Iris pigment epithelial cell (primary cell): ENCODE measurements at regions not wholly inside any gene's neighbourhood (a gene's known extent, or its start where the extent isn't known, plus 50 kb on each side); places are given as distances from the start of the nearest gene placed in this dataset.
A peak's percentile ranks its signal among the peaks of the same experiment; 100 is the strongest.
"Not testable (repeated sequence)": the region's sequence is repeated elsewhere in the genome, so short reads cannot be mapped to it uniquely, and the experiment has no call there.

ENCODE experiments used
- DNase-seq: peaks from one replicate; pipeline ENCODE4 v3.0.0-alpha.2; 2011; ENCODE audit warnings: low read depth

DNA sequence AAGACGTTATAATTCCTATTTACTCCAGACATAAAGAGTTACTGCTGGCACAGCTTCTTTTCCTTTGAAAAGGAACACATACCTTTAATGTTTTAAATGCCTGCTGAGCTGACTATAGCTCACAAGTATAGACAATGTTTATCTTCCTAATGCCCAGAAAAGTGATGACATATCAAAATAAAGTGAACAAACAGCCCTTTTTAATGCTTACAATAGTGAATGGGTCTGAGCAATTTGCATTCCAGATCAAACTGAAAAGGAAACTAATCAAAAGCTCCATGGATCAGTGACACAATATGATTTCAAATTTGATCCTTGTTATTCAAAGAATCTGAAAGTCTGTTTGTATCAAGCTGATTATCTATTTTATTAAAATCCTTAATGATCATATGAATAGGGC, 233.6 kb upstream of the SEMA3E start:
- DNase-seq, result peak; percentile 20

DNA sequence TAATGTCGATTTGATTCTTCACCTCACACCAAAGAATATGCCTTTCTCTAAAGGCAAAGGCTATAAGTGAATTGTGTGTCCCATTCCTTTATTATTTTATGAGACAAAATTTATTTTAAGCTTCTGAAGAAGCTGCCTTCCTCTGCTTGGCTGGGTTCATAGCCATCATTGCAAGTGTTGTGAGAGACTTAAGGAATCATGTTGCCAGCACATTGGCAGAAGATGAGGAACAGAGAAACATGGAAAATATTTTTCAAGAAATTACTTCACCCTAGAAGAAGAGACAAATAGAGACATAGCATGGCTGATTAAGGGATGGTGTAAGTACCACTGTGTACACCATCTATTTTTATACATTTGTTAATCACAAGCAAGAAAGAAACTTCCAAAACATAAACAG, 230.1 kb upstream of the SEMA3E start:
- DNase-seq, result no peak

DNA sequence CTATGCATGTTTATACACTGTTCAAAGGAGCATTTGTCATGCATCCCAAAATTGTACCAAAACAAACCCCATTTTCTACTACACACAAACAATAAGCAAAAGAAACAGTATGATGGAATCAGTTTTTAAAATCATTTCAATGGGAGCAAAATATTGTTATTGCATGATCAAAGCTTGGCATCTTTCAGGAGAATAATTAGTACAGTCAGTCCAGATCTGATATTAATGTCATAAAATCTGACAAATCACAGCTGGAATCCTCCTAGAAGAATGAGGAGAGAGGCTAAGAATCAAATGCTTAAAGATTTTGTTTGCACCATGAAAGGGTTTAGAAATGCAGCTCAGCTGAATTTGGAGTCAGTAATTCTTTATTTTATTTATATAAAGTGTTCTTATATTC, 229.7 kb upstream of the SEMA3E start:
- DNase-seq, result no peak

DNA sequence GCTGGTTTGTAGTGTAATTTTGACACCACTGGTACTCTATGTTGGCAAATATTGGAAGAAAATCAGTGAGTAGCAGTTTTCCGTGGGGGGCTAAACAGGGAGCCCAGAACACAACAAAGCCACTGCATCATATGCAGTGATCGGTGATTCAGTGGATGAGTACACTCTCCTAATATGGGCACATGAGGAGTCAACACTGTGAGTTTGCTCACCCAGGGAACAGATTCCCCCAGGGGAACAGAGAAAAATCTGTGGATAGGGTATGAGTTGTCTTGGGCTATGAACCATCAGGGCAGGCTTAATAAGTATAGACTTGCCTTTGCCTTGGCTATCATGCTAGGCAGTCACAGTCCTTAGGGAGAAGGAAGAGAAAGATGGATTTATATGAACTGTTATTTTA, 227.7 kb upstream of the SEMA3E start:
- DNase-seq, result peak; percentile 12

DNA sequence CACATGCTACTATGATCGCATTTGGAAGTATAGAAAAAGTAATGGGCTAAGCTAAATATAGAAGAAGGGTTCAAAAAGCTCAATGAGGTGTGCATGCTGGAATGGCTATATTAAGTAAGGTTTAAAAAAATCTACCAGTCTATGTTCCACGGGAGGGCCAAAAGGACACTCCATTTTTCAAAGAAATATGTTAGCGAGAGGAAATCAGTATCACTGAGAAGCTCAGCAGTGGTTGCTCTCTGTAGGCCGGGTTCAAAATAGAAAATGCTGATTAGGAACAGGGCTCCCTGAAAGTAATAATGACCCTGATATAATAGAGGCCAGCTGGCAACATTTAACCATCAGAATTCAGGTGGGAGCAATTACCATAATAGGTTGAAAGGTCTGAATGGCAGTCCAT, 224.5 kb upstream of the SEMA3E start:
- no peak for DNase-seq

DNA sequence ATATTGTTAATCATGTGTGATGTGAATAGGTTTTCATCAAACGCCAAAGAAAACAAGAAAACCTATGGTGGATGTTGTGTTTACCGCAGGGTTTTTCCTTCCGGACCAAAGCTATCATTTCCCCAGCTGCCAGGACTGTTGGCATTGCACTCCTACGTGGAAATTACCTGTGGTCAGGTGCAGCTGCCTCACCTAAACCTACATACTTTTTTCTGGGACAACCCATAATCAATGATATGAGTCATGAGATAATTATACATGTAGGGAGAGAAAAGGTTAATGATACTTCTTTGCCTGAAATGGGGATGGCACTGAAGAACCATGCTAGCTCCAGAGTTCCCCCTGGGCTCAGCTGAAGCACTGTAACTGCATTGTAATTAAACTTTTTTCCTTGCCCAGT, 223.6 kb upstream of the SEMA3E start:
- DNase-seq, result no peak

DNA sequence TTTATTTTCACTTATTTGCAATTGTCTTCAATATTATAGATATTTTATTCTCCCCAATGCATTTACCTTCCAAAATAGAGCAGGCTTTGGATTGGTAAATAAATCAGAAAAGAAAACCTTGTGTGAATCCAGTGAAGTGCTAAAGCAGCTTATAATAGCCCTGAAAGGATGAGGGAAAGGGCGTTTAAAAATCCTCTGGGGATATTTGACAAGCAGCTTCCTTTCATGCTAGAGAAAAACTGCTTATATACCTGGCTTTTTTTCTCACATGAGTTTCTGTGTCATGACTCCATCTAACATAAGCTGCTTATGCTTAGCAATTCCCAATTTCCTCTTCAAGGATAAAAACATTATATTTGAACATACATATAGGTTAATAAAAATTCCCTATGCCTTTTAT, 221.6 kb upstream of the SEMA3E start:
- DNase-seq, result no peak

DNA sequence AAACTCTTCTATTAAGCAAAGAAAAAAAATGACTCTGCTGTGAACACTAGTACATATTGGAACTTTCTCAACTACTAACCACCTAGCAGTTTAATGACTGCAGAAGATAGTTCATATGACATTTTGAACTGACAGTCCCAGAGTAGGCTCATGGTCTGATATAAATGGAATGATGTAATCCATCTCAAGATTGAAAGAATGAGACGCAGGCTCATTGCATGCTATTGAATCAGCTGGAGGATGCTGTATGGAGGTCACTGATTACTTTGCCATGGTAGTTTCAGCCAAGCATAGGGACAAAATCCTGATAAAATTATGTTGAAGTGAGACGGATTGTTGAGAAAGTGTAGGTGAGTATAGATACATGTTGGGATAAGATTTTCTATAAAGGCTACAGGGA, 217.6 kb upstream of the SEMA3E start:
- DNase-seq, result no peak

DNA sequence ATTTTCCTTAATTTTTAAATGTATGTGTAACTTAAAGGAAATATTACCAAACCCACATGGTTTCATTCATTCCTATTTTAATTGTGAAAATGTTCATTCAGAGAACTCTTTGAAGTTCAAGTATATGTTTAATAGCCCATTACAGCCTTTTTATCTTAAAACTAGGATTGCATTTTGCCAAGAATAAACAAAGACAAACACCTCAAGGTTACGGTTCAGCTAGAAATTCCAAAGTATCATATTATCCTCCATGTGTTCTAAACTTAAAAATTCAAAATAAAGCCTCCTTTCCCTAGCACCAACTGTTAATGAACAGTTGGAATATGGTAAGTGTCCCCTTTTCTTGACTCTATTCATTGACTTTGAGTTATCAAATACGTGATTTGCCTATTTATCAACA, 215.6 kb upstream of the SEMA3E start:
- no peak for DNase-seq

DNA sequence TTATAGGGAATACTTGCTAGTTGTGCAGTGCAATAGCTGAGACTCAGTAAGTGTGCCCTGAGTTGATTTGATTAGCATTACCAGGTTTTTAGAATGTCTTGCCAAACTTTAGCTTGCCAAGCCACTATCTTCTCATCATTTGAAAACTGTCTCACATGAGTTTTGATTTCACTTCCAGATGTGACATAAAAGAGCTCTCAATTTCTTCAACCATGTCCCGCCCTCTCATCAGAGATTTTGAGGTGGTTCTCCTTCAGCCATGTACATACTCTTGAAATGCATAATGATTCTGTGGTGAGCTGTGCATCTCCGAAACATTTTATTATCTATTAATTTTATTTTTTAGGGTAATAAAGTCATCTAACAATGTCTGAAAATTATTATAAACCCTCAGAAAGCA, 215.0 kb upstream of the SEMA3E start:
- DNase-seq, result no peak

DNA sequence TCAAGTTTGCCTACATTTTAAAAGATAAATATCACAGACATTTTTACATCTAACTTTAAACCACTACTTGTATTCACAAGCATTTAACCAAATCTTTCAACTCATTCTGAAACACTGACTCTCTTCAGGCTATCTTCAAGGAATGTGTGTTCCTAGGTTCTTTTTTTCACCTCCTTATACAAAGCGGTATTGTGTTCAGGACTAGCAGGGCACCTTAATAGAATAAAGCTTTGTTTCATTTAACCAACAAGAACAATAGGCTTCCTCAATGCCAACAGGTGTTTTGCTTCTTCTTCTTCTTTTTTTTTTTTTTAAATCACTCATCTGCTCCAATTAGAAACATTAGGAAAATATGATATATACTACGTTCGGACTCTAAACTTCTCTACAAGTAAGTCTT, 212.9 kb upstream of the SEMA3E start:
- no peak for DNase-seq

DNA sequence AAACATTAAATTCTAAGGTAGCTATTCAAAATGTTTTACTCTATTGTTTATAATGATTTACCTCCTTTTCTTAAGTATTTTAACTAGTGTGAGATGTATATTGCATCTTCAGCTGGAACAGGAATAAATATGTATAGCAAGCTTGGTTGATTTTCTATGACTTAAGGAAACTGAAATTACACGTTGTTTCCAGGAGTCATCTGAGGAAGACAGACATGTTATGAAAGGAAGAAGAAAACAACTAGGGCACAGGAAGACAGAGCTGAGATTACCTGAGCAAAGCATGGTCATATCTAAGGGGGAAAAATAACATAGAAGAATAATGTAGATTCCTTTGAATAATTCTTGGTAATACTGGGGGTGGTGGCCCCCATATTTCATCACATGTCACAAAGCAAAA, 210.9 kb upstream of the SEMA3E start:
- DNase-seq, result no peak

DNA sequence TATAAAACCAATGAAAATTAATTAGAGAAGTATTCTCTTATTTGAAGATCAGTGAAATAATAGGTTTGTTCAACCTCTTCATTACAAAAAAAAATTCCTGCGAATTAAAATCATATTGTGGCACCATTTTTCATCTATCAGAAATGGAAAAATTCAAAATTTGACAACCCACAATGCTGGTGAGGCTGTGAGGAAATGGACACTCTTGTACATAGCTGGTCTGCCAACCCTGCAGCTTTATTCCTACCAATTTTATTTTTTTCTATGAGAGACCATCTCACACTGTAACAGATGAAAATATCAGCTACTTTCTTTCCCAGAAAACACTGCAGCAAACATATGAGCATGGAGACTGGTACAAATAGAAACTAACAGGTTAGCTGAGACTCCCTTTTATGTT, 208.8 kb upstream of the SEMA3E start:
- DNase-seq, result no peak

DNA sequence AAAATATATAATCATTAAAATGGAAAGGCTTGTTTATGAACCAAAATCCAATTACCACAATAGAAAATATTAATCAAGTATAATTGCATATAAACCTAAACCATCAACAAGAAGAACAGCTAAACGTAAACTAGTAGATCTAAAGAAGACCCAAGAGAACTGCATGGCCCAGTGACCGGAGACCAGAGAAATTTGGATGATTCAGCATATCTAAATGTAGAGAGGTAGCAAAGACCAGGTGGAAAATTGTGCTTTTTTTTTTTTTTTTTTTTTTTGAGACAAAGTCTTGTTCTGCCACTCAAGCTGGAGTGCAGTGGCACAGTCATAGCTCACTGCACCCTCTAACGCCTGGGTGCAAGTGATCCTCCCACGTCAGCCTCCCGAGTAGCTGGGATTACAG, 207.2 kb upstream of the SEMA3E start:
- DNase-seq, result no peak

DNA sequence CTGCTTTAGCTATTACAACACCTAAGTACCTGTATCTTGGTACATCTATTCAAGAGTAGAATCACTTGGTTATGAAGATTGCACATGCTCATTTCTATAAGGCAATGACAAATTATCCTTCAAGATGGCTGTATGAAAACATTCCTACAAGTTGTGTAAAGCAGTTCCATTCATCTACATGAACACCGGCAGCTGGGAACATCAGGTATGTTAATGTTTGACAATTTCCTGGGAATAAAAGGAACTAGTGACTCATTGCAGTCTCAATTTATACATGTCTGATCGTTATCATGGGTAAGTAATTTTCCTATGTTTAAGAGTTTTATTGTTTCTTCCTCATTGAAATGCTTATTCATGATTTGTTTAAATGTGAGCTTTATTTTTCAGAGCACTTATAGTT, 203.2 kb upstream of the SEMA3E start:
- no peak for DNase-seq

DNA sequence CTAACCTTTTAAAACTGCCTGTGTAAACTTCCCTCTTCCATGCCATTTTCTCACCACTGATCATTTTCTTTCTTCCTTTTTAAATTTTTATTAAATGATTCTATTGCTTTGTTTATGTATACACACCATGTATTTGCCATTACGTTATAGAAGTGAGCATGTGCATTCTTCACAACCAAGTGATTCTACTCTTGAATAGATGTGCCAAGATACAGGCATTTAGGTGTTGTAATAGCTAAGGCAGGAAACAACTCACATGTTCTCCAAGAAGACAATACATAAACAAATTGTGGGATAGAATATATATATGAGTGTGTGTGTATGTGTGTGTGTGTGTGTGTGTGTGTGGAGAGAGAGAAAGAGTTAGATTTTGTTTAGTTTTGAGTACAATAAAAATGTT, 202.6 kb upstream of the SEMA3E start:
- DNase-seq, result no peak

DNA sequence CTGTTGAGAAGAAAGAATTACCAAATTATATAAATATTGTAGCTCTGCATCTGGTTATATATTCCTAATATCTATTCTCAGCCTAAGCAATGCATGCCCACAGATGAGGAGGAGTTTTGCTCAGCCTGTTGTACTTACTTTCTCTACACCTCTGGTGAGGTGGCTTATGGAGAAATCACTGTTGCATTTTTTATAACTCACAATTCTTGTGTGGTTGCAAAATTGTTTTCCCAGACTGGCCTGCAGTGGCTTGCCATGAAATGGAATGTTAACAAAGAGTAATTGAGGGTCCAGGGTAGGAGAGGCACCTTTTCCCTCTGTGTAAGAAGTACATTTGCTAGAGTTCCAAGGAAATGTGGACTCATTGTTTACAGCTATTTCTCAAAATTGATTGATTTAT, 202.0 kb upstream of the SEMA3E start:
- no peak for DNase-seq

DNA sequence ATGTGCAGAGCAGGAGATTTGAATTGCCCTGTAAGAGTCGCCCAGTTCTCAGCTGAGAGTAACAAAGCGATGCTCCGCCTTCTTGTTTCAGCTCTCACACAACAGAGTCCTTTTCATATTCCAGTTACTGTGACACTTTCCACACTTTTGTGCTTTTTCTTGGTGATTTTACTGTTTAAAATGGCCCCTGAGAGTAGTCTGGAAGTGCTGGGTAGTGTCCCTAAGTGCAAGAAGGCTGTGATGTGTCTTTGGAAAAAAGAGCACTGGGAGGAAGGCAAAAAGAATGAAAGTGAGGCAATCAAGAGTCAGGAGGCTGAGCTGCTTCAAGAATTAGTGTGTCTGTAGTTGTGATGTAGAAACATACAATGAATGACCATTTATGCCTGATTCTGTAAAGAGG, 201.2 kb upstream of the SEMA3E start:
- DNase-seq, result no peak

DNA sequence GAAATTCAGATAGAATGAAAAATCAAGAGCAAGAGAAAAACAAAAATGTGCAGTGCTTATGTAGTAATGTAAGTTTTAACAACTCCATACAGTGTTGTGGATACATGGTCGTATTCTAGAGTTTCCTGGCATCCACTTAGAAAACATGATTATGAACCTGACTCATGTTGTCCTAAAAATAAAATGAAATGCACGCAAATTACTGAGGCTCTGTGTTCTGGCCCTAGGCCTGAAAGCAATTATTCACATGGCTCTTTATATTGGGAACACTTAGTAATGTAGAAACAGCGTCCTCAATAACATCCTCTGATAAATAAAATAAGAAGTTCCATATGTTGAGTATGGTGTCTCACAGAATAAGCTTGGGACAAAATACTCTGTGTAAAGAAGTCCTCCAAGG, 200.2 kb upstream of the SEMA3E start:
- DNase-seq, result no peak

DNA sequence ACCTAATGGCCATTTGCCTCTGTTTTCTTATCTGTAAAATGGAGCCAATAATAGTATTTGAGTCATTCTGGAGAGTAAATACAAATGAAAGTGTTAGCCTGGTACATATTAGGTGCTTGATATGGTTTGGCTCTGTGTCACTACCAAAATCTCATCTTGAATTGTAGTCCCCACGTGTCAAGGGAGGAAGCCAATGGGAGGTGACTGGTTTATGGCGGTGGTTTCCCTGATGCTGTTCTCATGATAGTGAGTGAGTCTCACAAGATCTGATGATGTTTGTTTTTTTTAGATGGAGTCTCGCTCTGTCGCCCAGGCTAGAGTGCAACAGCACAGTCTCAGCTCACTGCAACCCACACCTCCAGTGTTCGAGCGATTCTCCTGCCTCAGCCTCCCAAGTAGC, 194.0 kb upstream of the SEMA3E start:
- no peak for DNase-seq

DNA sequence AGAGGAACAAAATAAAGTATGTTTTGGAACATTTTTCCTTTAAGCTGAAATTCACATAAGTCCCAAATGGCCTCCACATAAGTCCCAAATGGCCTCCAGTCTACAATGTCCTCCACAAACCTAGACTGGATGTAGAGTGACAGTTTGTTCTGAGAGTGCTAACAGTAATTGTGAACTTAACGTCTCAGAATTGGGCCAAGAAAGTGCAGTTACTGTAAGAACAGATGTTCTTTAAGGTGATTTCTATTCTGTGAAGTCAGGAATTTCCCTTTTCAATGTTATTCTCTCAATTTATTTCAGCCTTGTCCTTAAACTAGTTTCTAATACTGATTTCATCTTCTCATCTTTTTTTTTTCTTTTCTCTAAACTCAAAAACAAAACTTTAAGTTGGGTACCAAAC, 188.7 kb upstream of the SEMA3E start:
- DNase-seq, result no peak

DNA sequence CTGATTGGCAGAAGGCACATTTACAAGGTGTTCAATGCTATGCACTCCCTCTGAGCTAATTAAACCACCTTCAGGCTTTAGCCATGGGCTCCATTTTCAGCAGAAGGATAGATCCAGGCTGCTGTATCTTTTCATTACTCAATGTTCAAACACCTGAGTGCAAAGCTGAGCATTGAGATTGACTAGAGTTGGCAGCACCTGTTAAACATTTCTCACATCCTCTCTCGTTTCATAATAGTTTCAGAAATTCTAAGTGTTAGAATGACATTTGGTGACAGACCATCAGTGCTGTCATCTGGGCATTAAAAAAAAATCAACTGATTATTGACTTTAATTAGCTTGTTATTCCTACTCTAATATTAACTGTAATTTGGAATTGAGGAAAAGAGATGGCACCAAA, 187.1 kb upstream of the SEMA3E start:
- DNase-seq, result no peak

DNA sequence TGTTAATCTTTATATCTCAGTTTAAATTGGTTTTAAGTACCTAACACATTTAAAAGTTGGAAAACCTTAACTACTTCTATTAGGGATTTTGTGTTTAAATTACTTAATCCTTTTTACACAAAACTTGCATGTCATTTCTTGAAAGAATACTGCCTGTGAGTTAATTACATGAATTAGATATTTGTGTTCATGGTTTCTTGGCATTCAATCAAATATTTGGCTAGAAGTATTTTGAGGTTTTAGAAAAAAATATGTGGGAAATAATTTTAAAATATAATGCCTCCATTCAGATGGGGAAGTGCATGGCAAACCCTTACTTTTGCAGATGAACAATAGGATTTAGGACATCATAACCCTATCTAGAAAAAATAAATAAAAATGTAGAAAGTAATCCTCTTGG, 186.5 kb upstream of the SEMA3E start:
- peak; percentile 7 for DNase-seq

DNA sequence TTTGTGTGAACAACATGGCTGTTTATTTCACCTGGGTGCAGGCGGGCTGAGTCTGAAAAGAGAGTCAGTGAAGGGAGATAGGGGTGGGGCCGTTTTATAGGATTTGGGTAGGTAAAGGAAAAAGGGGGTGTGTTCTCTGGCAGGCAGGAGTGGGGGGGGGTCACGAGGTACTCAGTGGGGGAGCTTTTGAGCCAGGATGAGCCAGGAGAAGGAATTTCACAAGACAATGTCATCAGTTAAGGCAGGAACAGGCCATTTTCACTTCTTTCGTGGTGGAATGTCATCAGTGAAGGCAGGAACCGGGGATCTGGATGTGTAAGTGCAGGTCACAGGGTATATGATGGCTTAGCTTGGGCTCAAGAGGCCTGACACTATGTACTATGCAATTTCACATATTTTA, 184.8 kb upstream of the SEMA3E start:
- DNase-seq, result not testable (repeated sequence)

DNA sequence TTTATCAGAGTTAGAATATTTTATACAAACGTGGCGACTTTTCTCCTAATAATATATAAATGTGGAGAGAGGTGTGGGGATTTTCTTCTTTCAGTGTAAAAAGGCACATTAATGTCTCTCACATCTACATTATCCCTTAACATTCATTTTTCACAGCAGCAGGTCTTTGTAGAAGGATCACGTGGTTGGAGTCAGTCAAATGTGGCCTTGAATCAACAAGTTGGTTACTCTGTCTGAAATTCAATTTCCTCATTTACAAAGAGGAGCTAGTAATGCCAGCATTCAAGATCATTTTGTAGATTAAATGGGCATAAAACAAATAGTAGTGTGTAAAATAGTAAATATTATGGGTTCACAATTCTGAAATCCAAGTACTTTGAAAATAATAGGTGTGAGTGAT, 183.1 kb upstream of the SEMA3E start:
- DNase-seq, result no peak

DNA sequence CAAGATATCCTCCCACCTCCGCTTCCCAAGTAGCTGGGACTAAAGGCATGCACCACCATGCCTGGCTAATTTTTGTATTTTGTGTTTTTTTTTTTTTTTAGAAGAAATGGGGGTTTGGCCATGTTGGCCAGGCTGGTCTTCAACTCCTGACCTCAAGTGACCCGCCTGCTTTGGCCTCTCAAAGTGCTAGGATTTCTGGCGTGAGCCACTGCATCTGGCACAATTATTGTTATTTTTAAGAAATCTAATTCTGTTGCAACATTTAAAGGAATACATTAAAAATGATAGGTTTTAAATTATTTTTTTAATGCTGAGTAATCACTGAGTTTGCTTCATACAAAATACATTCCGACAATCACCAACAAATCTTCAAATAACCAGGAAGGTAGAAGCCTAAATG, 178.1 kb upstream of the SEMA3E start:
- DNase-seq, result no peak
